ENCODE measurements at regions not wholly inside any gene's neighbourhood (a gene's known extent, or its start where the extent isn't known, plus 50 kb on each side); places are given as distances from the start of the nearest gene placed in this dataset.

DNA sequence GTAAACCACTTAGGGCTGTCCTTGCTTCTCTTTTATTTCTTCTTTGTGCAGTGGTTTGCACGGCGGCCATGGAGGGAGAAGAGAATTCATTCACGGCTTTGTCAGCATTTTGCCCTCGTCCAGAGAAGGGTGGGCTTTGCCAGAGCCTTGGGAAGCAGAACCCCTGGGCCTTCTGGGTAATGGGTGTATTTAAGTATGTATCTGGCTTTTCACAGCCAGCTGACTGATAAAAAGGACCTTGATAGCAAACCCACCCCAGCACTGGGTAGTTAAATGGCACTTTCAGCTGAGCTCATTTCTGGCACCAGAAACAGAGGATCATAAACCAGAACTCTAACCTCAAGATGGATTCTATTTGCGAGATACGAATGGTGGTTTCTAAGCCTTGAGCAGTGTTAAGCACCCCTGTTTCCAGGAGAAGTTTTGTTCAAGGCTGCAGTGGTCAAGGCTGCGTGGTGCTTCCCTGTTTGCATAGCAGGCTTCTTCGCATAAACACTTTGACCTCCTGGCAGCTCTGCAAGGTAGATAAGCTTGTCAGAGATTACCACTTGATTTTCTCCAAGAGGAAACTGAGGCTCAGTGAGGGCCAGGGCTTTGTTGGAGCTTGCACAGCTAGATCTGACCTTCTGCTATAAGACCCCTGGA, 441.6 kb upstream of the KLF4 start:
- TF ChIP-seq, protein P1, sequence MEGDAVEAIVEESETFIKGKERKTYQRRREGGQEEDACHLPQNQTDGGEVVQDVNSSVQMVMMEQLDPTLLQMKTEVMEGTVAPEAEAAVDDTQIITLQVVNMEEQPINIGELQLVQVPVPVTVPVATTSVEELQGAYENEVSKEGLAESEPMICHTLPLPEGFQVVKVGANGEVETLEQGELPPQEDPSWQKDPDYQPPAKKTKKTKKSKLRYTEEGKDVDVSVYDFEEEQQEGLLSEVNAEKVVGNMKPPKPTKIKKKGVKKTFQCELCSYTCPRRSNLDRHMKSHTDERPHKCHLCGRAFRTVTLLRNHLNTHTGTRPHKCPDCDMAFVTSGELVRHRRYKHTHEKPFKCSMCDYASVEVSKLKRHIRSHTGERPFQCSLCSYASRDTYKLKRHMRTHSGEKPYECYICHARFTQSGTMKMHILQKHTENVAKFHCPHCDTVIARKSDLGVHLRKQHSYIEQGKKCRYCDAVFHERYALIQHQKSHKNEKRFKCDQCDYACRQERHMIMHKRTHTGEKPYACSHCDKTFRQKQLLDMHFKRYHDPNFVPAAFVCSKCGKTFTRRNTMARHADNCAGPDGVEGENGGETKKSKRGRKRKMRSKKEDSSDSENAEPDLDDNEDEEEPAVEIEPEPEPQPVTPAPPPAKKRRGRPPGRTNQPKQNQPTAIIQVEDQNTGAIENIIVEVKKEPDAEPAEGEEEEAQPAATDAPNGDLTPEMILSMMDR (IDR thresholded peaks at IDR 0.05; ENCODE audit: low read depth, low read length): no peak
- TF ChIP-seq EZH2phosphoT487 (IDR thresholded peaks at IDR 0.05; ENCODE audit: low read depth): no peak
